HEK293 (cell line): ENCODE measurements at regions not wholly inside any gene's neighbourhood (a gene's known extent, or its start where the extent isn't known, plus 50 kb on each side); places are given as distances from the start of the nearest gene placed in this dataset.

ENCODE experiments used
- CTCF ChIA-PET: fragments of 350-600 bp; formaldehyde crosslinking; extraction: SDS; loops from one replicate; lab custom pipeline; 2021; ENCODE audit warnings: antibody characterized with exemption; lab: Yijun Ruan, JAX
- POLR2A ChIA-PET: fragments of 300-600 bp; formaldehyde crosslinking; extraction: SDS; loops from one replicate; lab custom pipeline; 2020; ENCODE audit warnings: antibody characterized with exemption, inconsistent platforms; lab: Yijun Ruan, JAX
- H3K27ac ChIP-seq: fragments of 200-500 bp; sonication (Bioruptor generic); 2 replicates; pipeline ENCODE4 v1.5.1; 2014; ENCODE audit warnings: low read depth, low read length, control low read depth, inconsistent platforms; ENCODE audit errors: extremely low read depth
- H3K36me3 ChIP-seq, 2 experiments: fragments of 200-500 bp in 1 of 2; sonication (Bioruptor generic) in 1 of 2; 1 replicate in 1 of 2; 2 replicates in 1 of 2; pipeline ENCODE4 v1.5.1; 2014 to 2017; ENCODE audit warnings: inconsistent platforms in 2 of 2, low read length in 2 of 2; ENCODE audit not compliant: control insufficient read depth in 2 of 2, insufficient read depth in 1 of 2
- H3K4me1 ChIP-seq: fragments of 200-500 bp; sonication (Bioruptor generic); 2 replicates; pipeline ENCODE4 v1.5.1; 2014; ENCODE audit warnings: mild to moderate bottlenecking, low read length, inconsistent platforms; ENCODE audit not compliant: control insufficient read depth, insufficient read depth
- H3K4me3 ChIP-seq: 2 replicates; pipeline ENCODE4 v1.5.1; 2011; ENCODE audit warnings: low read depth, mild to moderate bottlenecking, control low read depth, low read length, moderate library complexity
- H3K9me3 ChIP-seq: fragments of 200-500 bp; sonication (Bioruptor generic); 2 replicates; pipeline ENCODE4 v1.5.1; 2014; ENCODE audit warnings: low read depth, low read length, inconsistent platforms; ENCODE audit not compliant: control insufficient read depth, insufficient read depth
- BCL11A ChIP-seq: fragments of 450-650 bp; formaldehyde crosslinking; IDR thresholded peaks from 2 replicates; pipeline ENCODE4 v1.5.1; 2016; ENCODE audit warnings: low read depth, missing biosample characterization, missing genetic modification characterization
- FEZF1 ChIP-seq: fragments of 450-650 bp; formaldehyde crosslinking; IDR thresholded peaks from 2 replicates; pipeline ENCODE4 v1.5.1; 2016; ENCODE audit warnings: missing biosample characterization, missing genetic modification characterization
- HOXA7 ChIP-seq: sonication (generic); formaldehyde crosslinking; IDR thresholded peaks from 2 replicates; pipeline ENCODE4 v1.8.1; 2022; ENCODE audit warnings: missing genetic modification reagents, borderline replicate concordance
- KLF8 ChIP-seq: fragments of 450-650 bp; formaldehyde crosslinking; IDR thresholded peaks from 2 replicates; pipeline ENCODE4 v1.5.1; 2016; ENCODE audit warnings: missing biosample characterization, missing genetic modification characterization
- SP2 ChIP-seq: fragments of 450-650 bp; formaldehyde crosslinking; IDR thresholded peaks from 2 replicates; pipeline ENCODE4 v1.5.1; 2016; ENCODE audit warnings: missing biosample characterization, missing genetic modification characterization
- ZBTB48 ChIP-seq: fragments of 450-650 bp; formaldehyde crosslinking; IDR thresholded peaks from 2 replicates; pipeline ENCODE4 v1.5.1; 2016; ENCODE audit warnings: missing biosample characterization, missing genetic modification characterization
- ZFHX2 ChIP-seq: fragments of 450-650 bp; formaldehyde crosslinking; conservative IDR thresholded peaks from 2 replicates; pipeline ENCODE4 v1.5.1; 2016; ENCODE audit warnings: missing biosample characterization, missing genetic modification characterization
- ZIC2 ChIP-seq: fragments of 450-650 bp; formaldehyde crosslinking; IDR thresholded peaks from 2 replicates; pipeline ENCODE4 v1.5.1; 2016; ENCODE audit warnings: missing biosample characterization, missing genetic modification characterization
- ZNF175 ChIP-seq: fragments of 450-650 bp; formaldehyde crosslinking; IDR thresholded peaks from 2 replicates; pipeline ENCODE4 v1.5.1; 2016; ENCODE audit warnings: missing biosample characterization, missing genetic modification characterization
- ZNF202 ChIP-seq: fragments of 450-650 bp; formaldehyde crosslinking; IDR thresholded peaks from 2 replicates; pipeline ENCODE4 v1.5.1; 2016; ENCODE audit warnings: missing biosample characterization, missing genetic modification characterization, borderline replicate concordance
- ZNF221 ChIP-seq: fragments of 450-650 bp; formaldehyde crosslinking; IDR thresholded peaks from 2 replicates; pipeline ENCODE4 v1.5.1; 2017; ENCODE audit warnings: missing biosample characterization, missing genetic modification characterization, borderline replicate concordance
- ZNF223 ChIP-seq: fragments of 450-650 bp; formaldehyde crosslinking; IDR thresholded peaks from 2 replicates; pipeline ENCODE4 v1.5.1; 2016; ENCODE audit warnings: missing biosample characterization, missing genetic modification characterization
- ZNF23 ChIP-seq: fragments of 450-650 bp; formaldehyde crosslinking; IDR thresholded peaks from 2 replicates; pipeline ENCODE4 v1.5.1; 2016; ENCODE audit warnings: missing biosample characterization, missing genetic modification characterization, borderline replicate concordance
- ZNF24 ChIP-seq: fragments of 450-650 bp; formaldehyde crosslinking; IDR thresholded peaks from 2 replicates; pipeline ENCODE4 v1.5.1; 2016; ENCODE audit warnings: missing biosample characterization, missing genetic modification characterization
- ZNF292 ChIP-seq: fragments of 450-650 bp; formaldehyde crosslinking; IDR thresholded peaks from 2 replicates; pipeline ENCODE4 v1.5.1; 2016; ENCODE audit warnings: low read depth, missing biosample characterization, missing genetic modification characterization, borderline replicate concordance
- ZNF423 ChIP-seq: fragments of 450-650 bp; formaldehyde crosslinking; IDR thresholded peaks from 2 replicates; pipeline ENCODE4 v1.5.1; 2016; ENCODE audit warnings: missing biosample characterization, missing genetic modification characterization
- ZNF426 ChIP-seq: fragments of 450-650 bp; formaldehyde crosslinking; IDR thresholded peaks from 2 replicates; pipeline ENCODE4 v1.5.1; 2017; ENCODE audit warnings: missing biosample characterization, missing genetic modification characterization, mild to moderate bottlenecking, inconsistent platforms, moderate library complexity
- ZNF530 ChIP-seq: fragments of 450-650 bp; formaldehyde crosslinking; IDR thresholded peaks from 2 replicates; pipeline ENCODE4 v1.5.1; 2016; ENCODE audit warnings: low read depth, missing biosample characterization, missing genetic modification characterization
- ZNF544 ChIP-seq: fragments of 450-650 bp; formaldehyde crosslinking; IDR thresholded peaks from 2 replicates; pipeline ENCODE4 v1.5.0; 2017; ENCODE audit warnings: missing biosample characterization, missing genetic modification characterization
- ZNF549 ChIP-seq: fragments of 450-650 bp; IDR thresholded peaks from 2 replicates; pipeline ENCODE4 v1.5.1; 2018; ENCODE audit warnings: missing biosample characterization, missing genetic modification characterization, mild to moderate bottlenecking, inconsistent platforms, moderate library complexity
- ZNF600 ChIP-seq: fragments of 450-650 bp; formaldehyde crosslinking; IDR thresholded peaks from 2 replicates; pipeline ENCODE4 v1.5.1; 2016; ENCODE audit warnings: missing biosample characterization, missing genetic modification characterization
- ZNF623 ChIP-seq: fragments of 450-650 bp; formaldehyde crosslinking; IDR thresholded peaks from 2 replicates; pipeline ENCODE4 v1.5.1; 2016; ENCODE audit warnings: missing biosample characterization, missing genetic modification characterization
- ZNF664 ChIP-seq: fragments of 450-650 bp; formaldehyde crosslinking; IDR thresholded peaks from 2 replicates; pipeline ENCODE4 v1.5.1; 2016; ENCODE audit warnings: missing biosample characterization, missing genetic modification characterization
- ZNF677 ChIP-seq: fragments of 450-650 bp; IDR thresholded peaks from 2 replicates; pipeline ENCODE4 v1.5.0; 2018; ENCODE audit warnings: missing biosample characterization, mild to moderate bottlenecking, missing genetic modification characterization, moderate library complexity
- ZNF747 ChIP-seq: fragments of 450-650 bp; formaldehyde crosslinking; IDR thresholded peaks from 2 replicates; pipeline ENCODE4 v1.5.1; 2016; ENCODE audit warnings: missing biosample characterization, missing genetic modification characterization
- ZNF776 ChIP-seq: fragments of 450-650 bp; formaldehyde crosslinking; IDR thresholded peaks from 2 replicates; pipeline ENCODE4 v1.5.0; 2017; ENCODE audit warnings: missing biosample characterization, missing genetic modification characterization, borderline replicate concordance
- ZNF792 ChIP-seq: fragments of 450-650 bp; formaldehyde crosslinking; IDR thresholded peaks from 2 replicates; pipeline ENCODE4 v1.5.1; 2016; ENCODE audit warnings: missing biosample characterization, missing genetic modification characterization
- TF ChIP-seq, protein P1 (sequence below): fragments of 450-650 bp; formaldehyde crosslinking; IDR thresholded peaks from 2 replicates; pipeline ENCODE4 v1.5.1; 2016; ENCODE audit warnings: missing biosample characterization, missing genetic modification characterization
- TF ChIP-seq, protein P2 (sequence below): fragments of 450-650 bp; formaldehyde crosslinking; IDR thresholded peaks from 2 replicates; pipeline ENCODE4 v1.5.1; 2016; ENCODE audit warnings: missing biosample characterization, missing genetic modification characterization
- TF ChIP-seq, protein P3 (sequence below): fragments of 450-650 bp; formaldehyde crosslinking; IDR thresholded peaks from 2 replicates; pipeline ENCODE4 v1.5.1; 2016; ENCODE audit warnings: missing biosample characterization, missing genetic modification characterization, low read depth
- TF ChIP-seq, protein P4 (sequence below): sonication (generic); formaldehyde crosslinking; IDR thresholded peaks from 2 replicates; pipeline ENCODE4 v1.8.1; 2022; ENCODE audit warnings: mild to moderate bottlenecking, moderate library complexity, missing genetic modification reagents
- TF ChIP-seq, protein P5 (sequence below): fragments of 450-650 bp; formaldehyde crosslinking; IDR thresholded peaks from 2 replicates; pipeline ENCODE4 v1.5.1; 2016; ENCODE audit warnings: missing biosample characterization, missing genetic modification characterization

DNA sequence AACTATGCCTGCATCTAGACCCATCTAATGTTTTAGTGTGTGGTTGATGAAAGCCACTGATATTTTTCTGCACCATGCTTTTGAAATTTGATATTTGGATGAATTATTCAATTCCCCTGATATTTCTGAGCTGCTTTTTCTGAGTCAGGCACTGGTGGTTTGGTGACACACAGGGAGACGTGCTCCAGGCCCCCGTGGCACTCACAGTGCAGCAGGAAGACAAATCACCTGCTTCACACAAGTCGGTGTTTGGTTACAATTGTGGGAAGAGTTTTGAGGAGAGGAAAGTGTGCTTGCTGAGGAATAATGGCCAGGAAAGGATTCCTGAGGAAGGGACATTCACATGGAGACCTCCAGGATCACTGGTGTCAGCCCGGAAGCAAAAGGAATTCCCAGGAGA lies 179.7 kb downstream of the ACKR3 start:
- TF ChIP-seq KLF8 (tag by site-specific recombination) (no peak), ZNF423 (no peak), ZNF664 (tag by site-specific recombination) (no peak), ZFHX2 (no peak), ZNF426 (tag by site-specific recombination) (no peak), ZNF530 (no peak), ZNF549 (no peak), ZNF221 (tag by site-specific recombination) (no peak), ZBTB48 (no peak), ZNF202 (tag by site-specific recombination) (no peak), ZNF747 (tag by site-specific recombination) (no peak), ZNF175 (tag by site-specific recombination) (no peak), HOXA7 (CRISPR knock-in tag) (no peak), ZNF24 (tag by site-specific recombination) (no peak), ZNF600 (no peak), ZNF23 (tag by site-specific recombination) (no peak), FEZF1 (tag by site-specific recombination) (no peak)
- TF ChIP-seq, protein P1, sequence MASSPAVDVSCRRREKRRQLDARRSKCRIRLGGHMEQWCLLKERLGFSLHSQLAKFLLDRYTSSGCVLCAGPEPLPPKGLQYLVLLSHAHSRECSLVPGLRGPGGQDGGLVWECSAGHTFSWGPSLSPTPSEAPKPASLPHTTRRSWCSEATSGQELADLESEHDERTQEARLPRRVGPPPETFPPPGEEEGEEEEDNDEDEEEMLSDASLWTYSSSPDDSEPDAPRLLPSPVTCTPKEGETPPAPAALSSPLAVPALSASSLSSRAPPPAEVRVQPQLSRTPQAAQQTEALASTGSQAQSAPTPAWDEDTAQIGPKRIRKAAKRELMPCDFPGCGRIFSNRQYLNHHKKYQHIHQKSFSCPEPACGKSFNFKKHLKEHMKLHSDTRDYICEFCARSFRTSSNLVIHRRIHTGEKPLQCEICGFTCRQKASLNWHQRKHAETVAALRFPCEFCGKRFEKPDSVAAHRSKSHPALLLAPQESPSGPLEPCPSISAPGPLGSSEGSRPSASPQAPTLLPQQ (tag by site-specific recombination) = no peak
- TF ChIP-seq, protein P2, sequence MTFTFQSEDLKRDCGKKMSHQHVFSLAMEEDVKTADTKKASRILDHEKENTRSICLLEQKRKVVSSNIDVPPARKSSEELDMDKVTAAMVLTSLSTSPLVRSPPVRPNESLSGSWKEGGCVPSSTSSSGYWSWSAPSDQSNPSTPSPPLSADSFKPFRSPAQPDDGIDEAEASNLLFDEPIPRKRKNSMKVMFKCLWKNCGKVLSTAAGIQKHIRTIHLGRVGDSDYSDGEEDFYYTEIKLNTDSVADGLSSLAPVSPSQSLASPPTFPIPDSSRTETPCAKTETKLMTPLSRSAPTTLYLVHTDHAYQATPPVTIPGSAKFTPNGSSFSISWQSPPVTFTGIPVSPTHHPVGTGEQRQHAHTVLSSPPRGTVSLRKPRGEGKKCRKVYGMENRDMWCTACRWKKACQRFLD (tag by site-specific recombination) = no peak
- TF ChIP-seq, protein P3, sequence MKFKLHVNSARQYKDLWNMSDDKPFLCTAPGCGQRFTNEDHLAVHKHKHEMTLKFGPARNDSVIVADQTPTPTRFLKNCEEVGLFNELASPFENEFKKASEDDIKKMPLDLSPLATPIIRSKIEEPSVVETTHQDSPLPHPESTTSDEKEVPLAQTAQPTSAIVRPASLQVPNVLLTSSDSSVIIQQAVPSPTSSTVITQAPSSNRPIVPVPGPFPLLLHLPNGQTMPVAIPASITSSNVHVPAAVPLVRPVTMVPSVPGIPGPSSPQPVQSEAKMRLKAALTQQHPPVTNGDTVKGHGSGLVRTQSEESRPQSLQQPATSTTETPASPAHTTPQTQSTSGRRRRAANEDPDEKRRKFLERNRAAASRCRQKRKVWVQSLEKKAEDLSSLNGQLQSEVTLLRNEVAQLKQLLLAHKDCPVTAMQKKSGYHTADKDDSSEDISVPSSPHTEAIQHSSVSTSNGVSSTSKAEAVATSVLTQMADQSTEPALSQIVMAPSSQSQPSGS (tag by site-specific recombination) = no peak
- CTCF ChIA-PET = no interaction called here
- Histone ChIP-seq H3K4me3 (no peak overlapping the region), H3K4me1 (no peaks in the 10 kb centered on the region), H3K27ac (no peak overlapping the region), H3K9me3 (no peaks in the 10 kb centered on the region), H3K36me3 (no peaks in the 10 kb centered on the region)
- POLR2A ChIA-PET = no interaction called here

DNA sequence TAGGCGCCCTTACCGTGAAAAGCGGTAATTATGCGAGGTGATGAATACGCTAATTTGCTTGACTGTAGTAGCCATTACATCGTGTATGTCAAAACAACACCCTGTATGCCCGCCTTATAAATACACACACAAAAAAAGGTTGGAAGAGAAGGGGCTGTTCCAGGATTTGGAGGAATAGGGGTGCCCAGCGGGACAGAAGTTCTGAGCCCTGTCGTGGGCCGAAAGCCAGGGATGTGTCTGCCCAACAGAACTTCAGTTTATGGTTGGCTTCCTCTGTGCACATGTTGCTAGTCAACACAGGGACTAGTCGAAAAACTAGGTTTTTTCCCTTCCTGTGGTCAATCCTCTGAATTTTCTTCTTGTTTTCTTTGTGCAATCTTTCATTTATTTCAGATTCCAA lies 182.5 kb downstream of the ACKR3 start:
- Histone ChIP-seq H3K4me3 (no peak overlapping the region), H3K4me1 (no peaks in the 10 kb centered on the region), H3K36me3 (no peaks in the 10 kb centered on the region), H3K27ac (no peak overlapping the region), H3K9me3 (no peaks in the 10 kb centered on the region)
- ChIA-PET CTCF (interaction anchor here (1.2 kb wide), 1 partner anchor 10 kb away, joined by 6 read pairs; no protein-coding TSS in a partner anchor), POLR2A (no interaction called here)
- TF ChIP-seq ZNF223 (tag by site-specific recombination) = no peak
- TF ChIP-seq ZNF792 (tag by site-specific recombination) = no peak
- TF ChIP-seq, protein P4, sequence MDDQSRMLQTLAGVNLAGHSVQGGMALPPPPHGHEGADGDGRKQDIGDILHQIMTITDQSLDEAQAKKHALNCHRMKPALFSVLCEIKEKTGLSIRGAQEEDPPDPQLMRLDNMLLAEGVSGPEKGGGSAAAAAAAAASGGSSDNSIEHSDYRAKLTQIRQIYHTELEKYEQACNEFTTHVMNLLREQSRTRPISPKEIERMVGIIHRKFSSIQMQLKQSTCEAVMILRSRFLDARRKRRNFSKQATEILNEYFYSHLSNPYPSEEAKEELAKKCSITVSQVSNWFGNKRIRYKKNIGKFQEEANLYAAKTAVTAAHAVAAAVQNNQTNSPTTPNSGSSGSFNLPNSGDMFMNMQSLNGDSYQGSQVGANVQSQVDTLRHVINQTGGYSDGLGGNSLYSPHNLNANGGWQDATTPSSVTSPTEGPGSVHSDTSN (CRISPR knock-in tag) = no peak
- no peak for TF ChIP-seq BCL11A (tag by site-specific recombination)
- TF ChIP-seq SP2 (tag by site-specific recombination) = no peak
- no peak for TF ChIP-seq ZIC2
- TF ChIP-seq ZNF776 (tag by site-specific recombination) = no peak
- no peak for TF ChIP-seq ZNF544 (tag by site-specific recombination)
- TF ChIP-seq, protein P5, sequence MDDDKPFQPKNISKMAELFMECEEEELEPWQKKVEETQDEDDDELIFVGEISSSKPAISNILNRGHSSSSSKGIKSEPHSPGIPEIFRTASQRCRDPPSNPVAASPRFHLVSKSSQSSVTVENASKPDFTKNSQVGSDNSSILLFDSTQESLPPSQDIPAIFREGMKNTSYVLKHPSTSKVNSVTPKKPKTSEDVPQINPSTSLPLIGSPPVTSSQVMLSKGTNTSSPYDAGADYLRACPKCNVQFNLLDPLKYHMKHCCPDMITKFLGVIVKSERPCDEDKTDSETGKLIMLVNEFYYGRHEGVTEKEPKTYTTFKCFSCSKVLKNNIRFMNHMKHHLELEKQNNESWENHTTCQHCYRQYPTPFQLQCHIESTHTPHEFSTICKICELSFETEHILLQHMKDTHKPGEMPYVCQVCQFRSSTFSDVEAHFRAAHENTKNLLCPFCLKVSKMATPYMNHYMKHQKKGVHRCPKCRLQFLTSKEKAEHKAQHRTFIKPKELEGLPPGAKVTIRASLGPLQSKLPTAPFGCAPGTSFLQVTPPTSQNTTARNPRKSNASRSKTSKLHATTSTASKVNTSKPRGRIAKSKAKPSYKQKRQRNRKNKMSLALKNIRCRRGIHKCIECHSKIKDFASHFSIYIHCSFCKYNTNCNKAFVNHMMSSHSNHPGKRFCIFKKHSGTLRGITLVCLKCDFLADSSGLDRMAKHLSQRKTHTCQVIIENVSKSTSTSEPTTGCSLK (tag by site-specific recombination) = no peak
- no peak for TF ChIP-seq ZNF292 (tag by site-specific recombination)
- no peak for TF ChIP-seq ZNF623 (tag by site-specific recombination)
- no peak for TF ChIP-seq ZNF677 (tag by site-specific recombination)
